ENCODE measurements at regions not wholly inside any gene's neighbourhood (a gene's known extent, or its start where the extent isn't known, plus 50 kb on each side); places are given as distances from the start of the nearest gene placed in this dataset.

GRCh38 chr10:4169448-4169847, 384.4 kb upstream of the KLF6 start:
- ChIA-PET CTCF (interaction anchor here (0.9 kb wide), 2 partner anchors 646 to 972 kb away, joined by 3 read pairs; no protein-coding TSS in a partner anchor), POLR2A (no interaction called here)
- DNase-seq (ENCODE audit: low spot score), result no peak
- Mint-ChIP-seq H3K9me3 (peaks cover 20% of the 10 kb centered on the region), H3K27me3 (ENCODE audit: low read depth) (no peaks in the 10 kb centered on the region), H3K36me3 (peaks cover 4% of the 10 kb centered on the region), H3K27ac (no peak overlapping the region), H3K4me1 (peaks cover 13% of the 10 kb centered on the region), H3K4me3 (no peak overlapping the region)
- no peak for ATAC-seq
- TF ChIP-seq ZNF416 (CRISPR knock-in tag; IDR thresholded peaks at IDR 0.05), result no peak
- no peak for TF ChIP-seq NR1H2 (CRISPR knock-in tag; IDR thresholded peaks at IDR 0.05)
- TF ChIP-seq, protein P1, sequence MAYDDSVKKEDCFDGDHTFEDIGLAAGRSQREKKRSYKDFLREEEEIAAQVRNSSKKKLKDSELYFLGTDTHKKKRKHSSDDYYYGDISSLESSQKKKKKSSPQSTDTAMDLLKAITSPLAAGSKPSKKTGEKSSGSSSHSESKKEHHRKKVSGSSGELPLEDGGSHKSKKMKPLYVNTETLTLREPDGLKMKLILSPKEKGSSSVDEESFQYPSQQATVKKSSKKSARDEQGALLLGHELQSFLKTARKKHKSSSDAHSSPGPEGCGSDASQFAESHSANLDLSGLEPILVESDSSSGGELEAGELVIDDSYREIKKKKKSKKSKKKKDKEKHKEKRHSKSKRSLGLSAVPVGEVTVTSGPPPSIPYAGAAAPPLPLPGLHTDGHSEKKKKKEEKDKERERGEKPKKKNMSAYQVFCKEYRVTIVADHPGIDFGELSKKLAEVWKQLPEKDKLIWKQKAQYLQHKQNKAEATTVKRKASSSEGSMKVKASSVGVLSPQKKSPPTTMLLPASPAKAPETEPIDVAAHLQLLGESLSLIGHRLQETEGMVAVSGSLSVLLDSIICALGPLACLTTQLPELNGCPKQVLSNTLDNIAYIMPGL (CRISPR knock-in tag; IDR thresholded peaks at IDR 0.05), result no peak
- TF ChIP-seq ZNF263 (CRISPR knock-in tag; IDR thresholded peaks at IDR 0.05; ENCODE audit: low read depth), result no peak
- no peak for TF ChIP-seq NR3C1 (CRISPR knock-in tag; conservative IDR thresholded peaks at IDR 0.05; ENCODE audit: low read depth)
- no peak for TF ChIP-seq FOXP4 (CRISPR knock-in tag; IDR thresholded peaks at IDR 0.05)
- no peak for TF ChIP-seq EMX1 (CRISPR knock-in tag; IDR thresholded peaks at IDR 0.05)
- no peak for TF ChIP-seq SOX15 (CRISPR knock-in tag; IDR thresholded peaks at IDR 0.05)
- TF ChIP-seq, protein P2, sequence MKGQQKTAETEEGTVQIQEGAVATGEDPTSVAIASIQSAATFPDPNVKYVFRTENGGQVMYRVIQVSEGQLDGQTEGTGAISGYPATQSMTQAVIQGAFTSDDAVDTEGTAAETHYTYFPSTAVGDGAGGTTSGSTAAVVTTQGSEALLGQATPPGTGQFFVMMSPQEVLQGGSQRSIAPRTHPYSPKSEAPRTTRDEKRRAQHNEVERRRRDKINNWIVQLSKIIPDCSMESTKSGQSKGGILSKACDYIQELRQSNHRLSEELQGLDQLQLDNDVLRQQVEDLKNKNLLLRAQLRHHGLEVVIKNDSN (CRISPR knock-in tag; IDR thresholded peaks at IDR 0.05), result no peak
- TF ChIP-seq HMGA2 (CRISPR knock-in tag; IDR thresholded peaks at IDR 0.05), result no peak
- TF ChIP-seq IRF1 (CRISPR knock-in tag; IDR thresholded peaks at IDR 0.05), result no peak
- no peak for TF ChIP-seq ELF4 (CRISPR knock-in tag; IDR thresholded peaks at IDR 0.05; ENCODE audit: low read depth)
- TF ChIP-seq ZNF232 (CRISPR knock-in tag; IDR thresholded peaks at IDR 0.05), result no peak
- no peak for TF ChIP-seq TCF7 (CRISPR knock-in tag; IDR thresholded peaks at IDR 0.05; ENCODE audit: low read depth)
- TF ChIP-seq, protein P3, sequence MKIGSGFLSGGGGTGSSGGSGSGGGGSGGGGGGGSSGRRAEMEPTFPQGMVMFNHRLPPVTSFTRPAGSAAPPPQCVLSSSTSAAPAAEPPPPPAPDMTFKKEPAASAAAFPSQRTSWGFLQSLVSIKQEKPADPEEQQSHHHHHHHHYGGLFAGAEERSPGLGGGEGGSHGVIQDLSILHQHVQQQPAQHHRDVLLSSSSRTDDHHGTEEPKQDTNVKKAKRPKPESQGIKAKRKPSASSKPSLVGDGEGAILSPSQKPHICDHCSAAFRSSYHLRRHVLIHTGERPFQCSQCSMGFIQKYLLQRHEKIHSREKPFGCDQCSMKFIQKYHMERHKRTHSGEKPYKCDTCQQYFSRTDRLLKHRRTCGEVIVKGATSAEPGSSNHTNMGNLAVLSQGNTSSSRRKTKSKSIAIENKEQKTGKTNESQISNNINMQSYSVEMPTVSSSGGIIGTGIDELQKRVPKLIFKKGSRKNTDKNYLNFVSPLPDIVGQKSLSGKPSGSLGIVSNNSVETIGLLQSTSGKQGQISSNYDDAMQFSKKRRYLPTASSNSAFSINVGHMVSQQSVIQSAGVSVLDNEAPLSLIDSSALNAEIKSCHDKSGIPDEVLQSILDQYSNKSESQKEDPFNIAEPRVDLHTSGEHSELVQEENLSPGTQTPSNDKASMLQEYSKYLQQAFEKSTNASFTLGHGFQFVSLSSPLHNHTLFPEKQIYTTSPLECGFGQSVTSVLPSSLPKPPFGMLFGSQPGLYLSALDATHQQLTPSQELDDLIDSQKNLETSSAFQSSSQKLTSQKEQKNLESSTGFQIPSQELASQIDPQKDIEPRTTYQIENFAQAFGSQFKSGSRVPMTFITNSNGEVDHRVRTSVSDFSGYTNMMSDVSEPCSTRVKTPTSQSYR (CRISPR knock-in tag; IDR thresholded peaks at IDR 0.05), result no peak
- no peak for TF ChIP-seq MXD4 (CRISPR knock-in tag; IDR thresholded peaks at IDR 0.05; ENCODE audit: borderline replicate concordance)
- TF ChIP-seq FOXK1 (CRISPR knock-in tag; IDR thresholded peaks at IDR 0.05), result no peak
- TF ChIP-seq, protein P4, sequence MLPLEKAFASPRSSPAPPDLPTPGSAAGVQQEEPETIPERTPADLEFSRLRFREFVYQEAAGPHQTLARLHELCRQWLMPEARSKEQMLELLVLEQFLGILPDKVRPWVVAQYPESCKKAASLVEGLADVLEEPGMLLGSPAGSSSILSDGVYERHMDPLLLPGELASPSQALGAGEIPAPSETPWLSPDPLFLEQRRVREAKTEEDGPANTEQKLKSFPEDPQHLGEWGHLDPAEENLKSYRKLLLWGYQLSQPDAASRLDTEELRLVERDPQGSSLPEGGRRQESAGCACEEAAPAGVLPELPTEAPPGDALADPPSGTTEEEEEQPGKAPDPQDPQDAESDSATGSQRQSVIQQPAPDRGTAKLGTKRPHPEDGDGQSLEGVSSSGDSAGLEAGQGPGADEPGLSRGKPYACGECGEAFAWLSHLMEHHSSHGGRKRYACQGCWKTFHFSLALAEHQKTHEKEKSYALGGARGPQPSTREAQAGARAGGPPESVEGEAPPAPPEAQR (CRISPR knock-in tag; IDR thresholded peaks at IDR 0.05), result no peak
